AG04450 (cell line): ENCODE measurements at regions not wholly inside any gene's neighbourhood (a gene's known extent, or its start where the extent isn't known, plus 50 kb on each side); places are given as distances from the start of the nearest gene placed in this dataset.

ENCODE experiments used
- CTCF ChIA-PET: fragments of 300-600, 350-600 bp; formaldehyde crosslinking; extraction: SDS; loops from one replicate; lab custom pipeline; 2022; ENCODE audit warnings: antibody characterized with exemption, inconsistent platforms; lab: Charles Lee
- POLR2A ChIA-PET: fragments of 350-600 bp; formaldehyde crosslinking; extraction: SDS; loops from one replicate; lab custom pipeline; 2021; ENCODE audit warnings: antibody characterized with exemption, inconsistent platforms; lab: Yijun Ruan, JAX
- DNase-seq: peaks from one replicate; pipeline ENCODE4 v3.0.0-alpha.2; 2011; ENCODE audit warnings: low read depth, low spot score
- H3K27ac ChIP-seq: one replicate; pipeline ENCODE4 v1.5.1; 2012; ENCODE audit warnings: low read depth, low read length, control low read depth
- H3K27me3 ChIP-seq: one replicate; pipeline ENCODE4 v1.6.0; 2012; ENCODE audit warnings: low read length; ENCODE audit not compliant: control insufficient read depth, insufficient read depth
- H3K4me3 ChIP-seq: 2 replicates; pipeline ENCODE4 v1.5.1; 2011; ENCODE audit warnings: mild to moderate bottlenecking, low read depth, low read length, control low read depth
- H3K9me3 ChIP-seq: 2 replicates; pipeline ENCODE4 v1.5.1; 2012; ENCODE audit warnings: low read length; ENCODE audit not compliant: control insufficient read depth, insufficient read depth
- TF ChIP-seq, protein P1 (sequence below): IDR thresholded peaks from 2 replicates; pipeline ENCODE4 v1.5.1; 2011; ENCODE audit warnings: low read depth, low read length, control low read depth, inconsistent platforms

DNA sequence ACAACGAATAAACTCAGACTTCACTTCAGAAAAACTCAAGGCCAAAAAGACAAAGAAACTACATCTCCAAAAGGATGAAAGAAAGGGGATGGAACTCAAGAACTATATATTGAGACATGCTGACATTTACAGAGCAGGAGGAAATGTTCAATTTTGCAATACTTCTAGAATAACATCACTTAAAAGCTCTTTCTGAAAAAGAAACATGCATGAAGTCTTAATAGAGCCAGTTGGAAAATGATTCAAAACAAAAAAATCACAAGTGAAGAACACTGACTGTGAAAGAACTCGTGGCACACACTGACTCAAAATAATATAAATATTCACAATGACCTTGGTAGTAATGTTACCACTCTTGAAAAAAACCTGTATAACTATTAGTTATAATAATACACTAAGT lies 267.8 kb upstream of the NREP start:
- H3K9me3 ChIP-seq = no peaks in the 10 kb centered on the region
- H3K4me3 ChIP-seq = no peak overlapping the region
- TF ChIP-seq, protein P1, sequence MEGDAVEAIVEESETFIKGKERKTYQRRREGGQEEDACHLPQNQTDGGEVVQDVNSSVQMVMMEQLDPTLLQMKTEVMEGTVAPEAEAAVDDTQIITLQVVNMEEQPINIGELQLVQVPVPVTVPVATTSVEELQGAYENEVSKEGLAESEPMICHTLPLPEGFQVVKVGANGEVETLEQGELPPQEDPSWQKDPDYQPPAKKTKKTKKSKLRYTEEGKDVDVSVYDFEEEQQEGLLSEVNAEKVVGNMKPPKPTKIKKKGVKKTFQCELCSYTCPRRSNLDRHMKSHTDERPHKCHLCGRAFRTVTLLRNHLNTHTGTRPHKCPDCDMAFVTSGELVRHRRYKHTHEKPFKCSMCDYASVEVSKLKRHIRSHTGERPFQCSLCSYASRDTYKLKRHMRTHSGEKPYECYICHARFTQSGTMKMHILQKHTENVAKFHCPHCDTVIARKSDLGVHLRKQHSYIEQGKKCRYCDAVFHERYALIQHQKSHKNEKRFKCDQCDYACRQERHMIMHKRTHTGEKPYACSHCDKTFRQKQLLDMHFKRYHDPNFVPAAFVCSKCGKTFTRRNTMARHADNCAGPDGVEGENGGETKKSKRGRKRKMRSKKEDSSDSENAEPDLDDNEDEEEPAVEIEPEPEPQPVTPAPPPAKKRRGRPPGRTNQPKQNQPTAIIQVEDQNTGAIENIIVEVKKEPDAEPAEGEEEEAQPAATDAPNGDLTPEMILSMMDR = no peak
- ChIA-PET CTCF (interaction anchor here (1.0 kb wide), 1 partner anchor 263 kb away, joined by 3 read pairs; no protein-coding TSS in a partner anchor), POLR2A (interaction anchor here (1.1 kb wide), 1 partner anchor 27 kb away, joined by 6 read pairs; no protein-coding TSS in a partner anchor)
- H3K27me3 ChIP-seq = no peaks in the 10 kb centered on the region
- no peak overlapping the region for H3K27ac ChIP-seq
- no peak for DNase-seq

DNA sequence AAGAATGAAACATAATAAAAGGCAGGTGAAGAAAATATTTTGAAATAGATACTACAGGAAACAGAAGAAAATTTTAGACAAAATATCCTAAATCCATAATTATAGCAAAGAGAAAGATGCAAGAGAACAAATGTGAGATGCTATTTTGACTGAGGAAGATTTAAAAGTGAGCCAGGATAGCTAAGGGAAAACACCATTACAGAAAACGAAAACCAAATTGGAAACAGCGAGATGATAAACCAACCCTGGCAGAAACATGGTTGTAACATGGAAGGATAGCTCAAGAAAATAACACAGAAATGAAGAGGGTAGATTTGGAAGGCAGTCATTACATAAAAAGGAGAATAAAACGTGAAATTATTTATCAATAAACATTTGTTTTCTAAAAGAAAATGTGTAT lies 267.2 kb upstream of the NREP start:
- no peaks in the 10 kb centered on the region for H3K9me3 ChIP-seq
- no peak for DNase-seq
- no peak overlapping the region for H3K4me3 ChIP-seq
- H3K27me3 ChIP-seq = no peaks in the 10 kb centered on the region
- TF ChIP-seq, protein P1 = no peak
- CTCF ChIA-PET = interaction anchor here (1.0 kb wide), 1 partner anchor 262 kb away, joined by 3 read pairs; no protein-coding TSS in a partner anchor
- H3K27ac ChIP-seq = no peak overlapping the region
- POLR2A ChIA-PET = interaction anchor here (1.1 kb wide), 1 partner anchor 26 kb away, joined by 6 read pairs; no protein-coding TSS in a partner anchor

DNA sequence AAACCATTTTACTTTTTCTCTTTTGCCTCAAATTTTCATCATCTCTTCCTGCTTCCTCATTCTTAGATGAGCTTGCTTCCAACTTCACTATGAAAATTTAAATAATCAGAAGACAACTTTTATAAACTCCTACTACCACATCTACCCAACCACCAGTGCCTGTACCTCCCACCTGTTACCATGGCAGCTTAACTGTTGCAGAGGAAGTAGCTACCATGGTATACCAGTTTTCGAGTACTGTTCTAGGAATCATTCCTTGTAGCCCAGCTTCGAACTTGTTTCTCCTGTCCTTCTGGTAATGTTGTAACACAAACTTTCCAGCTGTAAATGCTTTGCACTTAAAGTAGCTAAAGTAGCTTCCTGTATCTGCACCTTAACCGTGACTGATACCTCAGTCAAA lies 266.8 kb upstream of the NREP start:
- no peak overlapping the region for H3K27ac ChIP-seq
- no peaks in the 10 kb centered on the region for H3K9me3 ChIP-seq
- no peak overlapping the region for H3K4me3 ChIP-seq
- no peaks in the 10 kb centered on the region for H3K27me3 ChIP-seq
- ChIA-PET CTCF (interaction anchor here (0.6 to 1.0 kb wide), 2 partner anchors 18 to 262 kb away, joined by 3 read pairs; no protein-coding TSS in a partner anchor), POLR2A (no interaction called here)
- no peak for DNase-seq
- TF ChIP-seq, protein P1 = no peak

DNA sequence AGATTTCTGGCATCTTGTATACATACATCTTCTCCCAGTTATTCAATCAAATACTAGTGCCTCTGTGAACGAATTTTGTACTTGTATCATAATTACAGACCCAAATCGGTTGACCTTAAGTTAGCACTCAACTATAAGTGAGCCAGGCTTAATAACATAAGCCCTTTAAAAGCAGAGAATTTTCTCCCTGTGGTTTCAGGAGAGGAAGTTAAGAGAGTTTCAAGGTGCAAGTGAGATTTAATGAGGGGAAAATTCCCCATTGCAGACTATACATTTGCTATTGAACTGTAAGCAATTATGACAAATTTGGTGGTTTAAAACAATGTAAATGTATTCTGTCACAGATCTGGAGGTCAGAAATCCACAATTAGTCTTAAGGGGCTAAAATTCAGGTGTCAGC lies 261.9 kb upstream of the NREP start:
- TF ChIP-seq, protein P1 = no peak
- POLR2A ChIA-PET = no interaction called here
- CTCF ChIA-PET = no interaction called here
- Histone ChIP-seq H3K27me3 (no peaks in the 10 kb centered on the region), H3K27ac (no peak overlapping the region), H3K4me3 (no peak overlapping the region), H3K9me3 (no peaks in the 10 kb centered on the region)
- DNase-seq = no peak

DNA sequence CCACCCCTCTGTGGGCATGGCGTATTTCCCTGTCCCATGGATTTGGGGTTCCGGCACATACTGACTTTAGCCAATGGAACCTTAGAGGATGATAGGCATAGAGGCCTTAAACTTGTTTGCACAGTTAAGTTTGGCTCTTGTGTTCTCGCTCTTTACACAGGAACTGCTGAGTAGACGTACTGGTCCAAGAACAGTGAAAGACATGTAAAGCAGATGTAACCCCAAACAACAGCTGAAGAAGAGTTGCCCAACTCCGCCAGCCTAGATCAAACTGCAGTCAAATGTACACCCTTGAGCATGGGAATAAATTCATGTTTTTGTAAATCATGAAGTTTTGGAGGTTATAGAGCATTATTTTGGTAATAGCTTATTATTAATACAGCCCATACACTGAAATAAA lies 260.0 kb upstream of the NREP start:
- TF ChIP-seq, protein P1 = no peak
- no peak for DNase-seq
- ChIA-PET CTCF (interaction anchor here (0.9 kb wide), 1 partner anchor 486 kb away, joined by 4 read pairs; no protein-coding TSS in a partner anchor), POLR2A (no interaction called here)
- no peak overlapping the region for H3K27ac ChIP-seq
- H3K9me3 ChIP-seq = no peaks in the 10 kb centered on the region
- H3K27me3 ChIP-seq = no peaks in the 10 kb centered on the region
- no peak overlapping the region for H3K4me3 ChIP-seq
